Hepatocyte (in vitro differentiated cells): ENCODE measurements at regions not wholly inside any gene's neighbourhood (a gene's known extent, or its start where the extent isn't known, plus 50 kb on each side); places are given as distances from the start of the nearest gene placed in this dataset.
"Not testable (repeated sequence)": the region's sequence is repeated elsewhere in the genome, so short reads cannot be mapped to it uniquely, and the experiment has no call there.

Experiments
- EZH2 ChIP-seq: fragments of 200-600 bp; sonication (generic); IDR thresholded peaks from 2 replicates; pipeline ENCODE4 v1.6.1; 2016; ENCODE audit warnings: antibody characterized with exemption, mild to moderate bottlenecking, borderline replicate concordance
- EZH2phosphoT487 ChIP-seq: fragments of 200-600 bp; sonication (generic); IDR thresholded peaks from one replicate; pipeline ENCODE4 v1.6.1; 2018; ENCODE audit warnings: antibody characterized with exemption, mild to moderate bottlenecking, low read depth, moderate library complexity; ENCODE audit not compliant: unreplicated experiment, severe bottlenecking
- TF ChIP-seq, protein P1 (sequence below): fragments of 200-600 bp; sonication (generic); IDR thresholded peaks from 2 replicates; pipeline ENCODE4 v1.5.1; 2016; ENCODE audit warnings: antibody characterized with exemption, mild to moderate bottlenecking; ENCODE audit not compliant: poor library complexity

DNA sequence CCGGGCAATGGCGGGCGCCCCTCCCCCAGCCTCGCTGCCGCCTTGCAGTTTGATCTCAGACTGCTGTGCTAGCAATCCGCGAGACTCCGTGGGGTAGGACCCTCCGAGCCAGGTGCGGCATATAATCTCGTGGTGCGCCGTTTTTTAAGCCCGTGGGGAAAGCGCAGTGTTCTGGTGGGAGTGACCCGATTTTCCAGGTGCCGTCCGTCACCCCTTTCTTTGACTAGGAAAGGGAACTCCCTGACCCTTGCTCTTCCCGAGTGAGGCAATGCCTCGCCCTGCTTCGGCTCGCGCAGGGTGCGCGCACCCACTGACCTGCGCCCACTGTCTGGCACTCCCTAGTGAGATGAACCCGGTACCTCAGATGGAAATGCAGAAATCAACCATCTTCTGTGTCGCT is 171.9 kb downstream of the GALR1 start:
- TF ChIP-seq, protein P1, sequence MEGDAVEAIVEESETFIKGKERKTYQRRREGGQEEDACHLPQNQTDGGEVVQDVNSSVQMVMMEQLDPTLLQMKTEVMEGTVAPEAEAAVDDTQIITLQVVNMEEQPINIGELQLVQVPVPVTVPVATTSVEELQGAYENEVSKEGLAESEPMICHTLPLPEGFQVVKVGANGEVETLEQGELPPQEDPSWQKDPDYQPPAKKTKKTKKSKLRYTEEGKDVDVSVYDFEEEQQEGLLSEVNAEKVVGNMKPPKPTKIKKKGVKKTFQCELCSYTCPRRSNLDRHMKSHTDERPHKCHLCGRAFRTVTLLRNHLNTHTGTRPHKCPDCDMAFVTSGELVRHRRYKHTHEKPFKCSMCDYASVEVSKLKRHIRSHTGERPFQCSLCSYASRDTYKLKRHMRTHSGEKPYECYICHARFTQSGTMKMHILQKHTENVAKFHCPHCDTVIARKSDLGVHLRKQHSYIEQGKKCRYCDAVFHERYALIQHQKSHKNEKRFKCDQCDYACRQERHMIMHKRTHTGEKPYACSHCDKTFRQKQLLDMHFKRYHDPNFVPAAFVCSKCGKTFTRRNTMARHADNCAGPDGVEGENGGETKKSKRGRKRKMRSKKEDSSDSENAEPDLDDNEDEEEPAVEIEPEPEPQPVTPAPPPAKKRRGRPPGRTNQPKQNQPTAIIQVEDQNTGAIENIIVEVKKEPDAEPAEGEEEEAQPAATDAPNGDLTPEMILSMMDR = not testable (repeated sequence)
- TF ChIP-seq EZH2phosphoT487, EZH2: not testable (repeated sequence)
